GM12891 (cell line): ENCODE measurements at regions not wholly inside any gene's neighbourhood (a gene's known extent, or its start where the extent isn't known, plus 50 kb on each side); places are given as distances from the start of the nearest gene placed in this dataset.

Experiments used
- PAX5 ChIP-seq: IDR thresholded peaks from 2 replicates; pipeline ENCODE4 v1.6.1; 2011; ENCODE audit warnings: low read length, moderate library complexity, mild to moderate bottlenecking; ENCODE audit not compliant: insufficient read depth, severe bottlenecking
- POLR2A ChIP-seq: IDR thresholded peaks from 2 replicates; pipeline ENCODE4 v1.6.1; 2011; ENCODE audit warnings: low read depth, low read length, control low read depth
- POLR2AphosphoS5 ChIP-seq: IDR thresholded peaks from 2 replicates; pipeline ENCODE4 v1.6.1; 2011; ENCODE audit warnings: low read depth, low read length, control low read depth
- SPI1 ChIP-seq: IDR thresholded peaks from 2 replicates; pipeline ENCODE4 v1.6.1; 2011; ENCODE audit warnings: low read depth, low read length, control low read depth
- TAF1 ChIP-seq: IDR thresholded peaks from 2 replicates; pipeline ENCODE4 v1.6.1; 2011; ENCODE audit warnings: low read depth, low read length, control low read depth

- TF ChIP-seq POLR2AphosphoS5 (no peak), POLR2A (no peak), TAF1 (no peak), SPI1 (no peak), PAX5 (no peak)
Observed at GRCh38 chrY:8121825-8122224, 1210.3 kb upstream of the AMELY start.
